ENCODE measurements at regions not wholly inside any gene's neighbourhood (a gene's known extent, or its start where the extent isn't known, plus 50 kb on each side); places are given as distances from the start of the nearest gene placed in this dataset.

DNA sequence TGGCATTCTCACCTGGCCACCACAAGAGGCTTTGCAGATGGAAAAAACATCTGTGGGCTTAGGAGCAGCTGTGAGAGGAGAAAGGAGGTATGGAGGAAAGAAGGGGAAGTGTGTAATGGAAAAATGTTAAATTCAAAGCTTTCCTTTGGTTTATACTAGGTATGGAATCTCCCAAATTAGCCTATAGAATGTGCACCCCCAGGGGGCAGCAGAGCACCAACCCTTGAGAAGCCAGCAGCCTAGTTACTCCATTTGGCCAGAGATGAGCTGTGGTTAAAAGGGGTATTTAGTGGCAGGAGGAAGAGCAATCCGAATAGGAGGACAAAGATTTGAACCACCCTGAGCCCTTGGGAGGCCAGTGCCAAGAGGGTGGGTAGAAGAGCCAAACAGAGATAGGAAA, 97.5 kb upstream of the CTTNBP2NL start:
- intact Hi-C loops (cut with DNase I) = no loop called here
- DNase-seq (ENCODE audit: low spot score) = peak; percentile 41
- Histone ChIP-seq H3K36me3 (no peaks in the 10 kb centered on the region), H3K4me3 (no peak overlapping the region), H3K4me1 (replicated peaks) (no peaks in the 10 kb centered on the region), H3K9me3 (no peaks in the 10 kb centered on the region), H3K27me3 (replicated peaks; ENCODE audit: insufficient read depth) (no peaks in the 10 kb centered on the region), H3K27ac (no peak overlapping the region)
- WGBS = 50% methylated on average over 1 of the region's 1 CpG
- TF ChIP-seq, protein P1, sequence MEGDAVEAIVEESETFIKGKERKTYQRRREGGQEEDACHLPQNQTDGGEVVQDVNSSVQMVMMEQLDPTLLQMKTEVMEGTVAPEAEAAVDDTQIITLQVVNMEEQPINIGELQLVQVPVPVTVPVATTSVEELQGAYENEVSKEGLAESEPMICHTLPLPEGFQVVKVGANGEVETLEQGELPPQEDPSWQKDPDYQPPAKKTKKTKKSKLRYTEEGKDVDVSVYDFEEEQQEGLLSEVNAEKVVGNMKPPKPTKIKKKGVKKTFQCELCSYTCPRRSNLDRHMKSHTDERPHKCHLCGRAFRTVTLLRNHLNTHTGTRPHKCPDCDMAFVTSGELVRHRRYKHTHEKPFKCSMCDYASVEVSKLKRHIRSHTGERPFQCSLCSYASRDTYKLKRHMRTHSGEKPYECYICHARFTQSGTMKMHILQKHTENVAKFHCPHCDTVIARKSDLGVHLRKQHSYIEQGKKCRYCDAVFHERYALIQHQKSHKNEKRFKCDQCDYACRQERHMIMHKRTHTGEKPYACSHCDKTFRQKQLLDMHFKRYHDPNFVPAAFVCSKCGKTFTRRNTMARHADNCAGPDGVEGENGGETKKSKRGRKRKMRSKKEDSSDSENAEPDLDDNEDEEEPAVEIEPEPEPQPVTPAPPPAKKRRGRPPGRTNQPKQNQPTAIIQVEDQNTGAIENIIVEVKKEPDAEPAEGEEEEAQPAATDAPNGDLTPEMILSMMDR (IDR thresholded peaks at IDR 0.05) = peak; percentile 38 to 67 (median 59)
- TF ChIP-seq POLR2AphosphoS5 (IDR thresholded peaks at IDR 0.05) = no peak

- no peaks in the 10 kb centered on the region for H3K9me3 ChIP-seq
- DNase-seq (ENCODE audit: low spot score) = no peak
- no peaks in the 10 kb centered on the region for H3K4me1 ChIP-seq (replicated peaks)
- H3K4me3 ChIP-seq = no peak overlapping the region
- no peak overlapping the region for H3K27ac ChIP-seq
- intact Hi-C loops (cut with DNase I) = no loop called here
- H3K27me3 ChIP-seq (replicated peaks; ENCODE audit: insufficient read depth) = no peaks in the 10 kb centered on the region
- WGBS = 83% methylated on average over 5 of the region's 5 CpGs
- H3K36me3 ChIP-seq = no peaks in the 10 kb centered on the region
- TF ChIP-seq POLR2AphosphoS5 (IDR thresholded peaks at IDR 0.05) (no peak), POLR2A (IDR thresholded peaks at IDR 0.05) (no peak)
Observed at GRCh38 chr1:112304126-112304525, 91.9 kb upstream of the CTTNBP2NL start.

- Histone ChIP-seq H3K4me3 (no peak overlapping the region), H3K27ac (no peak overlapping the region), H3K36me3 (no peaks in the 10 kb centered on the region), H3K4me1 (replicated peaks) (no peaks in the 10 kb centered on the region), H3K27me3 (replicated peaks; ENCODE audit: insufficient read depth) (no peaks in the 10 kb centered on the region), H3K9me3 (no peaks in the 10 kb centered on the region)
- TF ChIP-seq POLR2A (IDR thresholded peaks at IDR 0.05) (no peak), POLR2AphosphoS5 (IDR thresholded peaks at IDR 0.05) (no peak)
- TF ChIP-seq, protein P1 (IDR thresholded peaks at IDR 0.05) = no peak
- intact Hi-C loops (cut with DNase I) = no loop called here
- 80% methylated on average over 3 of the region's 3 CpGs for WGBS
- no peak for DNase-seq (ENCODE audit: low spot score)
Observed at GRCh38 chr1:112304612-112305011, 91.4 kb upstream of the CTTNBP2NL start.

GRCh38 chr1:112307930-112308591, 88.0 kb upstream of the CTTNBP2NL start:
- DNase-seq (ENCODE audit: low spot score) = no peak
- Histone ChIP-seq H3K36me3 (no peaks in the 10 kb centered on the region), H3K27me3 (replicated peaks; ENCODE audit: insufficient read depth) (no peaks in the 10 kb centered on the region), H3K4me1 (replicated peaks) (no peaks in the 10 kb centered on the region), H3K9me3 (no peaks in the 10 kb centered on the region), H3K4me3 (no peak overlapping the region), H3K27ac (no peak overlapping the region)
- intact Hi-C loops (cut with DNase I) = no loop called here
- TF ChIP-seq POLR2AphosphoS5 (IDR thresholded peaks at IDR 0.05) = no peak
- TF ChIP-seq, protein P1 (IDR thresholded peaks at IDR 0.05) = no peak
- no peak for TF ChIP-seq POLR2A (IDR thresholded peaks at IDR 0.05)
- WGBS = 88% methylated on average over 3 of the region's 3 CpGs

DNA sequence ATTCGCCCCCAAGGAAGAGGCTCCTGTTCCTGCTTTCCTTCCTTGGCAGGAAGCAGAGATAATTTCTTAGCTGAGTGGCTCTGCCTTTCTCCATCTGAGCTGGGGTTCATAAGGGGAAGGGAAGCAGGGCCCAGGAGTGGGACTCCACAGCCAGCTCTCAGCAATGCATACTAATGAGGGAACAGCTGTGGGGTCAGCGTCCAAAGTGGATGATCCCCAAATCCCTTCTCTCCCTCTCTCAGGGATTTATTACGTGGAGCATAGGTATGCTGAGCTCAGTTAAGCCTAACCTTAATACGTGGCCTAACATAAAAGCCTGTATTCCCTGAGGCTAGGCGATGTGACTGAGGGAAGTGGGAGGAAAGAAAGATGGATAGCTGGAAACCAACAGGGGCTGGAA, 87.3 kb upstream of the CTTNBP2NL start:
- H3K4me1 ChIP-seq (replicated peaks) = no peaks in the 10 kb centered on the region
- intact Hi-C loops (cut with DNase I) = no loop called here
- H3K9me3 ChIP-seq = no peaks in the 10 kb centered on the region
- H3K27me3 ChIP-seq (replicated peaks; ENCODE audit: insufficient read depth) = no peaks in the 10 kb centered on the region
- H3K27ac ChIP-seq = no peak overlapping the region
- no peaks in the 10 kb centered on the region for H3K36me3 ChIP-seq
- no peak for DNase-seq (ENCODE audit: low spot score)
- TF ChIP-seq POLR2AphosphoS5 (IDR thresholded peaks at IDR 0.05) (no peak), POLR2A (IDR thresholded peaks at IDR 0.05) (no peak)
- TF ChIP-seq, protein P1 (IDR thresholded peaks at IDR 0.05) = no peak
- WGBS = 85% methylated on average over 5 of the region's 5 CpGs
- no peak overlapping the region for H3K4me3 ChIP-seq

Data from prostate gland (tissue), 2 donors.